ENCODE measurements at regions not wholly inside any gene's neighbourhood (a gene's known extent, or its start where the extent isn't known, plus 50 kb on each side); places are given as distances from the start of the nearest gene placed in this dataset.
"Not testable (repeated sequence)": the region's sequence is repeated elsewhere in the genome, so short reads cannot be mapped to it uniquely, and the experiment has no call there.

- no peak for TF ChIP-seq CTCF (IDR thresholded peaks at IDR 0.05; ENCODE audit: insufficient read depth, low read depth, low read length, missing control alignments)
- no peak for DNase-seq (ENCODE audit: low read depth)
- H3K4me3 ChIP-seq (ENCODE audit: low read length): no peak overlapping the region
Observed at GRCh38 chr1:221241157-221241556, 361.9 kb downstream of the HLX start.

- TF ChIP-seq CTCF (IDR thresholded peaks at IDR 0.05; ENCODE audit: insufficient read depth, low read depth, low read length, missing control alignments): no peak
- H3K4me3 ChIP-seq (ENCODE audit: low read length): no peak overlapping the region
- no peak for DNase-seq (ENCODE audit: low read depth)
Observed at GRCh38 chr1:221241592-221241991, 362.3 kb downstream of the HLX start.

GRCh38 chr1:221246067-221246466 lies 366.8 kb downstream of the HLX start:
- H3K4me3 ChIP-seq (ENCODE audit: low read length): no peak overlapping the region
- no peak for DNase-seq (ENCODE audit: low read depth)
- no peak for TF ChIP-seq CTCF (IDR thresholded peaks at IDR 0.05; ENCODE audit: insufficient read depth, low read depth, low read length, missing control alignments)

GRCh38 chr1:221246628-221247415 lies 367.6 kb downstream of the HLX start:
- TF ChIP-seq CTCF (IDR thresholded peaks at IDR 0.05; ENCODE audit: insufficient read depth, low read depth, low read length, missing control alignments): no peak
- H3K4me3 ChIP-seq (ENCODE audit: low read length): no peak overlapping the region
- no peak for DNase-seq (ENCODE audit: low read depth)

GRCh38 chr1:221251580-221251979 lies 372.3 kb downstream of the HLX start:
- TF ChIP-seq CTCF (IDR thresholded peaks at IDR 0.05; ENCODE audit: insufficient read depth, low read depth, low read length, missing control alignments): no peak
- H3K4me3 ChIP-seq (ENCODE audit: low read length): no peak overlapping the region
- DNase-seq (ENCODE audit: low read depth): no peak

- no peak for DNase-seq (ENCODE audit: low read depth)
- TF ChIP-seq CTCF (IDR thresholded peaks at IDR 0.05; ENCODE audit: insufficient read depth, low read depth, low read length, missing control alignments): no peak
- no peak overlapping the region for H3K4me3 ChIP-seq (ENCODE audit: low read length)
Observed at GRCh38 chr1:221254813-221255212, 375.6 kb downstream of the HLX start.

GRCh38 chr1:221256773-221257172 lies 377.5 kb downstream of the HLX start:
- no peak for DNase-seq (ENCODE audit: low read depth)
- no peak overlapping the region for H3K4me3 ChIP-seq (ENCODE audit: low read length)
- TF ChIP-seq CTCF (IDR thresholded peaks at IDR 0.05; ENCODE audit: insufficient read depth, low read depth, low read length, missing control alignments): no peak

- DNase-seq (ENCODE audit: low read depth); H3K4me3 ChIP-seq (ENCODE audit: low read length): not testable (repeated sequence)
Observed at GRCh38 chr1:221257548-221257947, 378.3 kb downstream of the HLX start.

GRCh38 chr1:221262677-221263076 lies 383.4 kb downstream of the HLX start:
- DNase-seq (ENCODE audit: low read depth); H3K4me3 ChIP-seq (ENCODE audit: low read length): not testable (repeated sequence)
